ENCODE measurements at regions not wholly inside any gene's neighbourhood (a gene's known extent, or its start where the extent isn't known, plus 50 kb on each side); places are given as distances from the start of the nearest gene placed in this dataset.
"Not testable (repeated sequence)": the region's sequence is repeated elsewhere in the genome, so short reads cannot be mapped to it uniquely, and the experiment has no call there.

DNA sequence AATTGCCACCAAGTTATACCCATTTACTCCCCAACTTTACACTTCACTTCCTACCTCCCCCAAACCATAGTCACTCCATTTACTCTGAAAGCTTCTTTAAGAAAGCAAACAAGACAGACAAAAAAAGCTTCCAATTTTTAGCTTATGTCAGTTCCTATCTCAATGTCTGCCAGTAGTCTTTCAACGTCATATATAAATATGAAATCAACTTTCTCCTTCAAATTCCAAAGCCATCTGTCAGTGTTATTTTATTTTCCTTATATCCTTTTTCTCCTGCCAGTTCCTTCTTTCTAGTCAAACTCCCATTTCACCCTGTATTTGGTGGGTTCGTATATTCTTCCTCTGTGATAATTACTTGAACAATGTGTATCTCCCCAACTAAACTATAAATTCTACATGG lies 85.8 kb upstream of the CMC1 start:
- no peak for DNase-seq

DNA sequence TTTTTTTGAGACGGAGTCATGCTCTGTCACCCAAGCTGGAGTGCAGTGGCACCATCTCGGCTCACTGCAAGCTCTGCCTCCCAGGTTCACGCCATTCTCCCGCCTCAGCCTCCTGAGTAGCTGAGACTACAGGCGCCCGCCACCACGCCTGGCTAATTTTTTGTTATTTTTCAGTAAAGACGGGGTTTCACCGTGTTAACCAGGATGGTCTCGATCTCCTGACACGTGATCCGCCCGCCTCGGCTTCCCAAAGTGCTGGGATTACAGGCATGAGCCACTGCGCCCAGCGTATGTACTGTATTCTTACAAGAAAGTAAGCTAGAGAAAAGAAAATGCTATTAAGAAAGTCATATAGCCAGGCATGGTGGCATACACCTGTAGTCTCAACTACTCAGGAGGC lies 84.8 kb upstream of the CMC1 start:
- DNase-seq, result not testable (repeated sequence)

DNA sequence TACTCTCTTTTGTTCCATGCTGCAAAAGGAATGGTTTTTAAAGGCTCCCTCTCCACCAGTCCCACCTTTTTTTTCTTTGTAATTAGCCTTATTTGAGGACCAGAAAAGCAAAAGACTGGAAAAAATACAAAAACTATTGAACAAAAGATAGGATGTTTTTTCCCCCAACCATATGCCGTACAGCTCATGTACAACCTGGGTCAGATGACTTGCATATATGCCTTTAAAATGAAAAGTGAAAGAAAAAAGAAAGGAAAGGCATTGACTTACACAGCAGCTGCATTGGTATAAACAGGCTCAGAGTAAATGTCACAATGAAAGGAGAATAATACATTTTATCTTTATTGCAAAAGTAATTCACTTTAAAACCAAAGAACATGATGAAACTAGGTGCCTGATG lies 69.5 kb upstream of the CMC1 start:
- DNase-seq, result no peak

DNA sequence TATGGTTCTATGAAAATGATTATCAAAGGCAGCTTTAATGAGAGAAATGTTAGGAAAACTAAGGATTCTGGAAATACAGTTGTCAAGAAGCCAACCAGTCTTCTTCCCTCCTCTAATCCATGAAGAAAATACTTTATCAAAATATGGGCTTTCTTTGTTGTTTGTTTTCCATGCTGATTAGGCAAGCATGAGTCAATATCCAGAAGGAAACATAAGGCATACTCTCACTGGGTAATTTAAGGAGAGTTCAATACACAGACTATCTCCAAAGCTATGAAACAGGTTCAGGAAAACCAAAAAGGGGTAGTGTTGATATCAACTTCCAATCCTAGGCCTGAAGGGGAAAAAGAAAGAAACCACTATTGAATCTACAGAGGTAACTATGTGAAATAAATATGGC lies 68.7 kb upstream of the CMC1 start:
- no peak for DNase-seq

DNA sequence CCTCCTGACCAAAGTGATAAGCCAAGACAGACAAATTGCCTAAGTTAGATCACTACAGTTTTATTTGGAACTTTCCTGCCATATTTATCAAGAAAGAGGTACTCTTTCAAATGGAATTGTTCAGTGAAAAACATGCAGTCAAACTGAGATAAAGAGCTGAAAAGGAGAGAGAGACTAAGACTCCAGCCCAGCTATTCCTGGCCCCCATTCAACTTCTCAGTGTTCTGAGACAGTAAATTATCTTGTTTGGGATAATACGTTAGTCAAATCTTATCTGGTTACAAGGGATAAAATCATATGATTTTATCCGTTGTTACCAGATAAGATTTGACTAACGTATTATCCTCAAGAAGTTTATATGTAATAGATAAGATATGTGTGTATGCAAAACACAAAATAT lies 67.6 kb upstream of the CMC1 start:
- DNase-seq, result no peak

DNA sequence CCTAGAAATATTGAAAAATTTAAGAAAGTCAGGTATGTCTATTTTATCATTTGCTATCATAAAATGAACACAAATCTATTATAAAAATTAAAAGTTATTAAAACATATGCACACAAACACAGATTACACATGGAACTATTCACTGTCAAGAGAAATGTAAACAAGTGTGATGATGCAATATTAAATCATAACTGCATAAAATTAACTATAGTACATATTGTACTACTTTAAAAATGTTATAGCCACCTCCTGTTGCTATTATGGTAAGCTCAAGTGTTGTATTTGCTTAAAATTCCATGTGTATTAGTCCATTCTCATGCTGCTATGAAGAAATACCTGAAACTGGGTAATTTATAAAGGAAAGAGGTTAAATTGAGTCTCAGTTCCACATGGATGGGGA lies 54.7 kb upstream of the CMC1 start:
- no peak for DNase-seq

DNA sequence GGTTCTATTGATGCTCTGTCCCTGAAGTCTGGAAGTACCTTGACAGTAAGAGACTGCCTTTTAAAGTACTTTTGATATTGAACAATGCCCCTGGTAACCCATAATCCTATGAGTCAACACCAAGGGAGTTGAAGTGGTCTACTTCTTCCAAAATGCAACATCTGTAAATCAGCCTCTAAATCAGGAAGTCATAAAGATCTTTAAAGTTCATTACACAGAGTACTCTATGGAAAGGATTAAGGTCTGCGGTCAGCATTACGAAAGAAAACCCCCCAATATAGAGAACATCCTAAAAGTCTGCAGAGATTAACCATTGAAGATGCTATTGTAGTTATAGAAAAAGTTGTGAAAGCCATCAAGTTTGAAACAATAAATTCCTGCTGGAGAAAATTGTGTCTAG lies 52.7 kb upstream of the CMC1 start:
- DNase-seq, result no peak

DNA sequence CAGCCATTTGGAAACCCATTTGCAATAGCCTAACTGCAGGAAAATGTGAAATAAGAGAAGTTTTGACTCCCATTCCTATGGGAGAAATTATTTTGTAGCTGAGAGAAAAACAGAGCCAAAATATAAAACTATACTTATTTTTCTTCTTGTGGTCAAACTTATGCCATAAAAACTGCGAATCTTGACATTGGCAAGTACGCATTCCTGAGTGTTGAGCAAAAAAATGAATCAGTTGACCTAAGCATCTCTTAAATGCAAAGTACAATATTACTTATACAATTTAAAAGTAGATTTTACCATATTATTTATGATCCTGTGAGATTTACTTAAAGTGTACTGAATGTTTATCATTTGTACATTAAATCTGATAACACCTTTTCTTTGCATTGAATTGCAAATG lies 50.1 kb upstream of the CMC1 start:
- DNase-seq, result no peak
